Transverse colon (tissue), 4 donors: ENCODE measurements at regions not wholly inside any gene's neighbourhood (a gene's known extent, or its start where the extent isn't known, plus 50 kb on each side); places are given as distances from the start of the nearest gene placed in this dataset.

Experiments
- DNase-seq: peaks from one replicate; pipeline ENCODE4 v3.0.0-alpha.2; 2019
- H3K27ac ChIP-seq, 4 donors: fragments of 200-600 bp; sonication (generic); 2 replicates each; pipeline ENCODE4 v1.5.1; 2016 to 2018; ENCODE audit warnings: inconsistent platforms in 4 of 4
- H3K27me3 ChIP-seq: fragments of 200-600 bp; sonication (generic); 2 replicates; pipeline ENCODE4 v1.5.1; 2017; ENCODE audit warnings: inconsistent platforms
- H3K36me3 ChIP-seq, 4 donors: fragments of 200-600 bp; sonication (generic); 2 replicates each; pipeline ENCODE4 v1.5.1; 2017 to 2019; ENCODE audit warnings: inconsistent platforms in 4 of 4
- H3K4me1 ChIP-seq, 4 donors: fragments of 200-600 bp; sonication (generic); 2 replicates each; pipeline ENCODE4 v1.5.1; 2017 to 2020; ENCODE audit warnings: inconsistent platforms in 4 of 4
- H3K4me3 ChIP-seq, 4 donors: fragments of 200-600 bp; sonication (generic); 1 replicate in 1 of 4; 2 replicates in 3 of 4; pipeline versions ENCODE4 v1.5.1 to v1.6.1; 2017 to 2019; ENCODE audit warnings: inconsistent platforms in 4 of 4
- H3K9me3 ChIP-seq, 2 donors: fragments of 200-600 bp; sonication (generic); 2 replicates each; pipeline ENCODE4 v1.5.1; 2017 to 2019; ENCODE audit warnings: inconsistent platforms in 2 of 2
- CTCF ChIP-seq, 5 experiments: fragments of 200-600 bp in 3 of 5; fragments of 450-650 bp in 2 of 5; sonication (generic) in 3 of 5; IDR thresholded peaks; 1 replicate in 2 of 5; 2 replicates in 3 of 5; pipeline ENCODE4 v1.5.1; 2016 to 2017; ENCODE audit warnings: antibody characterized with exemption in 5 of 5, inconsistent platforms in 3 of 5, mild to moderate bottlenecking in 2 of 5, moderate library complexity in 1 of 5
- EP300 ChIP-seq: sonication (generic); formaldehyde crosslinking; IDR thresholded peaks from one replicate; pipeline ENCODE4 v1.6.1; 2017; ENCODE audit warnings: antibody characterized with exemption, low read depth
- POLR2A ChIP-seq: fragments of 450-650 bp; IDR thresholded peaks from one replicate; pipeline ENCODE4 v1.6.1; 2016; ENCODE audit warnings: antibody characterized with exemption, mild to moderate bottlenecking, moderate library complexity
- POLR2AphosphoS5 ChIP-seq, 3 donors: sonication (generic); formaldehyde crosslinking; IDR thresholded peaks; one replicate each; pipeline ENCODE4 v1.6.1; 2016; ENCODE audit warnings: antibody characterized with exemption in 3 of 3
- WGBS, 2 donors: methylation state at CpG; one replicate each; pipeline ENCODE4 v1.1.5; 2018; ENCODE audit warnings: low coverage in 1 of 2; 5-methylcytosine and 5-hydroxymethylcytosine counted together
- in situ Hi-C, 4 donors: fragments of 200-750 bp; cut with MboI; loops; one replicate each; pipeline versions ENCODE4 v1.15.0 to v1.15.1; 2017; ENCODE audit warnings: low sequenced_read_pairs in 3 of 4, low pct_ligation_motif_present in 1 of 4, low pct_unique_long_range_greater_than_20kb in 1 of 4
- intact Hi-C: fragments of 100-400 bp; cut with DNase I; formaldehyde crosslinking; loops from one replicate; pipeline ENCODE4 v1.15.1; 2023; ENCODE audit warnings: low total_unique reads

GRCh38 chr15:62559381-62559733, 394.3 kb upstream of the C2CD4B start:
- no peak overlapping the region for H3K4me3 ChIP-seq
- H3K4me1 ChIP-seq, result peaks cover 0 to 33% (median 25%) of the 10 kb centered on the region in 4 donors
- peak overlapping the region in 3 of 4 donors; percentile 1 to 52 (median 28) for H3K27ac ChIP-seq
- H3K36me3 ChIP-seq, result no peaks in the 10 kb centered on the region
- DNase-seq, result no peak
- H3K27me3 ChIP-seq, result no peaks in the 10 kb centered on the region
- 76% methylated on average over 1 of the region's 1 CpG; no CpG with 5 or more reads in 1 of the 2 donors for WGBS, 2 donors
- intact Hi-C loops, result no loop called here
- TF ChIP-seq POLR2AphosphoS5 (IDR thresholded peaks at IDR 0.05) (no peak), EP300 (no peak), CTCF (IDR thresholded peaks at IDR 0.05) (no peak), POLR2A (no peak)
- H3K9me3 ChIP-seq, result no peaks in the 10 kb centered on the region
- in situ Hi-C loops, result no loop called here

- Histone ChIP-seq H3K4me1 (peaks cover 3 to 49% (median 38%) of the 10 kb centered on the region in 4 donors), H3K4me3 (peak overlapping the region in 3 of 4 donors; percentile 28 to 42 (median 30)), H3K36me3 (no peaks in the 10 kb centered on the region), H3K9me3 (no peaks in the 10 kb centered on the region), H3K27me3 (no peaks in the 10 kb centered on the region), H3K27ac (peak overlapping the region; percentile 67 to 86 (median 79))
- WGBS, 2 donors, result 34% methylated on average over 11 of the region's 11 CpGs; no CpG with 5 or more reads in 1 of the 2 donors
- intact Hi-C loops (no loop called here), in situ Hi-C loops (no loop called here)
- peak in 2 of 3 donors; percentile 83 to 91 for TF ChIP-seq POLR2AphosphoS5 (IDR thresholded peaks at IDR 0.05)
- no peak for TF ChIP-seq EP300
- peak; percentile 78 for TF ChIP-seq POLR2A
- peak; percentile 80 for DNase-seq
Measured at GRCh38 chr15:62561059-62561519, 396.0 kb upstream of the C2CD4B start.

- in situ Hi-C loops (no loop called here), intact Hi-C loops (no loop called here)
- TF ChIP-seq POLR2A (peak; percentile 23), EP300 (no peak)
- Histone ChIP-seq H3K4me3 (peak overlapping the region in 3 of 4 donors; percentile 28 to 42 (median 30)), H3K36me3 (no peaks in the 10 kb centered on the region), H3K27me3 (no peaks in the 10 kb centered on the region), H3K4me1 (peaks cover 3 to 52% (median 39%) of the 10 kb centered on the region in 4 donors), H3K27ac (peak overlapping the region; percentile 67 to 86 (median 79)), H3K9me3 (no peaks in the 10 kb centered on the region)
- DNase-seq, result no peak
- 55 to 64% methylated on average over 7 to 8 of the region's 8 CpGs for WGBS, 2 donors
Measured at GRCh38 chr15:62561571-62561970, 396.5 kb upstream of the C2CD4B start.

GRCh38 chr15:62564886-62565633, 400.0 kb upstream of the C2CD4B start:
- peaks cover 12 to 62% (median 54%) of the 10 kb centered on the region in 4 donors for H3K4me1 ChIP-seq
- H3K4me3 ChIP-seq, result no peak overlapping the region
- no peak overlapping the region for H3K27ac ChIP-seq
- H3K36me3 ChIP-seq, result no peaks in the 10 kb centered on the region
- TF ChIP-seq POLR2AphosphoS5 (IDR thresholded peaks at IDR 0.05) (no peak), CTCF (IDR thresholded peaks at IDR 0.05) (no peak), POLR2A (no peak), EP300 (no peak)
- intact Hi-C loops (no loop called here), in situ Hi-C loops (no loop called here)
- WGBS, 2 donors, result 58% methylated on average over 4 of the region's 4 CpGs
- DNase-seq, result no peak
- H3K9me3 ChIP-seq, result no peaks in the 10 kb centered on the region
- H3K27me3 ChIP-seq, result no peaks in the 10 kb centered on the region

- no peak overlapping the region for H3K27ac ChIP-seq
- 43 to 50% methylated on average over 1 to 3 of the region's 3 CpGs for WGBS, 2 donors
- intact Hi-C loops, result no loop called here
Measured at GRCh38 chr15:62565634-62566026, 400.5 kb upstream of the C2CD4B start.

More at GRCh38 chr15:62565634-62566026, 400.5 kb upstream of the C2CD4B start:
- Histone ChIP-seq H3K9me3 (no peaks in the 10 kb centered on the region), H3K36me3 (no peaks in the 10 kb centered on the region), H3K27me3 (no peaks in the 10 kb centered on the region), H3K4me3 (no peak overlapping the region), H3K4me1 (peaks cover 12 to 63% (median 57%) of the 10 kb centered on the region in 4 donors)
- in situ Hi-C loops, result no loop called here
- TF ChIP-seq CTCF (IDR thresholded peaks at IDR 0.05), result no peak
- no peak for TF ChIP-seq POLR2AphosphoS5 (IDR thresholded peaks at IDR 0.05)
- TF ChIP-seq EP300, result no peak
- no peak for TF ChIP-seq POLR2A
- no peak for DNase-seq
